Suprapubic skin (tissue), 4 donors: ENCODE measurements at regions not wholly inside any gene's neighbourhood (a gene's known extent, or its start where the extent isn't known, plus 50 kb on each side); places are given as distances from the start of the nearest gene placed in this dataset.

Source experiments
- DNase-seq, 2 donors: peaks; one replicate each; pipeline ENCODE4 v3.0.0-alpha.2; 2019; ENCODE audit warnings: low spot score in 2 of 2
- H3K27ac ChIP-seq: fragments of 200-600 bp; sonication (generic); one replicate; pipeline ENCODE4 v1.5.1; 2019
- H3K27me3 ChIP-seq: fragments of 200-600 bp; sonication (generic); one replicate; pipeline ENCODE4 v1.5.1; 2019
- H3K36me3 ChIP-seq: fragments of 200-600 bp; sonication (generic); one replicate; pipeline ENCODE4 v1.5.1; 2019
- H3K4me1 ChIP-seq: fragments of 200-600 bp; sonication (generic); one replicate; pipeline ENCODE4 v1.5.1; 2019
- H3K4me3 ChIP-seq: fragments of 200-600 bp; sonication (generic); one replicate; pipeline ENCODE4 v1.5.1; 2019; ENCODE audit warnings: mild to moderate bottlenecking
- H3K9me3 ChIP-seq: fragments of 200-600 bp; sonication (generic); one replicate; pipeline ENCODE4 v1.5.1; 2019
- EP300 ChIP-seq: sonication (generic); formaldehyde crosslinking; IDR thresholded peaks from one replicate; pipeline ENCODE4 v1.6.1; 2017; ENCODE audit warnings: antibody characterized with exemption
- POLR2A ChIP-seq, 2 donors: fragments of 450-650 bp; IDR thresholded peaks; one replicate each; pipeline ENCODE4 v1.6.1; 2017; ENCODE audit warnings: antibody characterized with exemption in 2 of 2, mild to moderate bottlenecking in 2 of 2, moderate library complexity in 2 of 2
- POLR2AphosphoS5 ChIP-seq, 3 donors: sonication (generic); formaldehyde crosslinking; IDR thresholded peaks; one replicate each; pipeline ENCODE4 v1.6.1; 2017; ENCODE audit warnings: antibody characterized with exemption in 3 of 3
- WGBS: methylation state at CpG from one replicate; pipeline ENCODE4 v1.1.5; 2018; 5-methylcytosine and 5-hydroxymethylcytosine counted together
- TF ChIP-seq, protein P1 (sequence below), 2 donors: fragments of 200-600 bp in 1 of 2; fragments of 450-650 bp in 1 of 2; sonication (generic) in 1 of 2; IDR thresholded peaks; one replicate each; pipeline ENCODE4 v1.5.1; 2016 to 2019; ENCODE audit warnings: antibody characterized with exemption in 2 of 2, mild to moderate bottlenecking in 1 of 2, moderate library complexity in 1 of 2

DNA sequence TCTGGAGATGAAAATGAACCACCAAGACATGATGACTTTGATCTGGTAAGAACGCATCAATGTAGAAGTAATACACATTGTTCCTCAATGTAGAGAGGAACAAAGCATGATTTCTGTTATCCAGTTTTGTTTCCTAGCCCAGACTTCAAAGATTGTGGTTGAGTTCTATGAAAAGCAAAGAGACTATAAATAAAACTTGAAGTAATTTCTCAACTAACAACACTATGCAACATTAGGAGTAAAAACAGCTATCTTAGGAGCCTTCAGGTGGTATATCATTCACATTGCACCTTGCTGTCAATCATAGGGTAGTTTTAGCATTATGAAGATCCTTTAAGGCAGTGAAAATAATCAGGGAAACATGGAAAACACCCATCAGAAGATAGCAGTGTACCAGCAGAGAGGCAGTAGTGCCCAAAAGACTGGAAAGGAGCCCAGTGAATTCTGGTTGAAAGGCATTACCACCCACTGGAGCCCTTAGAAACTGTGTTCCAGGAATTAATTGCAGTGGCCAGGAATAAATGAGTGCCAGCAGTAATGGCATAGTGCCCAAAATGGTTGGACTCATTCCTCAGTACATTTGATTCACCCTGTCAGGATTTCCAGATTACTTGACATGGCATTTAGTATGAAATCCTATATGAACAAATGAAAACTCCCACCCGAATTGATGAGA lies 300.7 kb upstream of the CXXC4 start:
- WGBS = 58% methylated on average over 2 of the region's 2 CpGs
- no peak overlapping the region for H3K4me3 ChIP-seq
- TF ChIP-seq POLR2AphosphoS5 (IDR thresholded peaks at IDR 0.05) (no peak), EP300 (no peak), POLR2A (IDR thresholded peaks at IDR 0.05) (no peak)
- TF ChIP-seq, protein P1, sequence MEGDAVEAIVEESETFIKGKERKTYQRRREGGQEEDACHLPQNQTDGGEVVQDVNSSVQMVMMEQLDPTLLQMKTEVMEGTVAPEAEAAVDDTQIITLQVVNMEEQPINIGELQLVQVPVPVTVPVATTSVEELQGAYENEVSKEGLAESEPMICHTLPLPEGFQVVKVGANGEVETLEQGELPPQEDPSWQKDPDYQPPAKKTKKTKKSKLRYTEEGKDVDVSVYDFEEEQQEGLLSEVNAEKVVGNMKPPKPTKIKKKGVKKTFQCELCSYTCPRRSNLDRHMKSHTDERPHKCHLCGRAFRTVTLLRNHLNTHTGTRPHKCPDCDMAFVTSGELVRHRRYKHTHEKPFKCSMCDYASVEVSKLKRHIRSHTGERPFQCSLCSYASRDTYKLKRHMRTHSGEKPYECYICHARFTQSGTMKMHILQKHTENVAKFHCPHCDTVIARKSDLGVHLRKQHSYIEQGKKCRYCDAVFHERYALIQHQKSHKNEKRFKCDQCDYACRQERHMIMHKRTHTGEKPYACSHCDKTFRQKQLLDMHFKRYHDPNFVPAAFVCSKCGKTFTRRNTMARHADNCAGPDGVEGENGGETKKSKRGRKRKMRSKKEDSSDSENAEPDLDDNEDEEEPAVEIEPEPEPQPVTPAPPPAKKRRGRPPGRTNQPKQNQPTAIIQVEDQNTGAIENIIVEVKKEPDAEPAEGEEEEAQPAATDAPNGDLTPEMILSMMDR (IDR thresholded peaks at IDR 0.05) = no peak
- H3K9me3 ChIP-seq = no peaks in the 10 kb centered on the region
- H3K27ac ChIP-seq = no peak overlapping the region
- H3K4me1 ChIP-seq = no peaks in the 10 kb centered on the region
- no peaks in the 10 kb centered on the region for H3K36me3 ChIP-seq
- DNase-seq = no peak
- no peaks in the 10 kb centered on the region for H3K27me3 ChIP-seq

DNA sequence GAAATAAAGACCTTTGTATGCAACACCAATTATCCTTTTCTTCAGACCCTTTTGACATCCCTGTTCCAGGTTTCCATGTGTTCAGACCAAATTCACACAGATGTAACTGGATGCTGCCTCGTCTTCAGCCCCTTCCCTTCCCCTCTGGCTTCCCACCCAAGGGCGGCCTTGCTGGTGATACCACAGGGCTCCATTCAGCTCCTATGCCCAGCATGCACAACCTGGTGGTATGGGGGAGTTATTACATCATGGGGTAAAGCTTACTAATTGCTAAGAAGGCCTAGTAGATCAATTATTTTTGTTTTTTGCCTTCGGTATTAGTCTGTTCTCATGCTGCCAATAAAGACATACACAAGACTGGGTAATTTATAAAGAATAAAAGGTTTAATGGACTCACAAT lies 317.0 kb upstream of the CXXC4 start:
- H3K9me3 ChIP-seq = peaks cover 3% of the 10 kb centered on the region
- DNase-seq = no peak
- 92% methylated on average over 3 of the region's 3 CpGs for WGBS

DNA sequence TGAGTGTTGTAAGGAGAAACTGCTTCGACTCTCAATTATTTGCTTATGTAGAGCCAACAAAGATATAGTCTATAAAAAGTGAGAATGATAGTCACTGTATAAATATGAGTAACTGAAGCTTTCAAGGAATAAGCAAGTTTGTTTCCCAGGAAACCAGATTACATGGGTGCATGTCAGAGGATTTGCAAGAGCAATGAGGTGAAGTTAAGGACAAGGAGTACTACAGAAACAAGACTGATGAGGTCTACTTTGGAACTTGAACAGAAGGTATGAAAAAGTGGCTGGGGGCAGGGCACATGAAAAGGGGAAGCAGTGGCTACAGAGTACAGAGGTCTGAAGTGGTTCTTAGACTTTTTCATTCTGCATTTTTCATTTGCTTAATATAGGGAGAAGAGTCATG lies 321.0 kb upstream of the CXXC4 start:
- no peak for DNase-seq
- H3K27me3 ChIP-seq = no peaks in the 10 kb centered on the region
- H3K9me3 ChIP-seq = no peaks in the 10 kb centered on the region
- TF ChIP-seq, protein P1 (IDR thresholded peaks at IDR 0.05) = no peak
- no peak for TF ChIP-seq POLR2AphosphoS5 (IDR thresholded peaks at IDR 0.05)
- no peak for TF ChIP-seq POLR2A (IDR thresholded peaks at IDR 0.05)
- TF ChIP-seq EP300 = no peak
- no peak overlapping the region for H3K4me3 ChIP-seq
- H3K36me3 ChIP-seq = no peaks in the 10 kb centered on the region
- H3K27ac ChIP-seq = no peak overlapping the region
- 75% methylated on average over 1 of the region's 1 CpG for WGBS
- no peaks in the 10 kb centered on the region for H3K4me1 ChIP-seq

More for the DNA sequence above, 317.0 kb upstream of the CXXC4 start:
- no peaks in the 10 kb centered on the region for H3K4me1 ChIP-seq
- H3K27me3 ChIP-seq = no peaks in the 10 kb centered on the region
- no peak overlapping the region for H3K27ac ChIP-seq
- no peak overlapping the region for H3K4me3 ChIP-seq
- TF ChIP-seq EP300 (no peak), POLR2AphosphoS5 (IDR thresholded peaks at IDR 0.05) (no peak), POLR2A (IDR thresholded peaks at IDR 0.05) (no peak)
- TF ChIP-seq, protein P1 (IDR thresholded peaks at IDR 0.05) = no peak
- H3K36me3 ChIP-seq = no peaks in the 10 kb centered on the region

DNA sequence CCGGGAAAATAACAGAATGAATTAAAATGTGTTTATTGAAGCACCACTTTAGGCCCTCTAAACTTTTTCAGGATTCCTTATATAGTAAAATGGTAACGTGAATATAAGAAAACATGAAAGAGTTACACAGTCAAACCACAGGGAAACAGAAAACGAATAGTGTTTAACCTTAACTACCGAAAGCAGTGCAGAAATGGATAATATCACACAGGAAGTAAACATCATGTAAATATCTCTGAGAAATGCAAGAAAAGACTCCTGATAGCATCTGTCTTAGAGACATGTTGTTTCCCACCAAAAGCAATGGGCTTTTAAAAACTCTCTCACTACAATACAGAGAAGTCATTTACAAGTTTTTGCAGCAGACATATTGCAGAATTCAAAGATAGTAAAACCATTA lies 323.9 kb upstream of the CXXC4 start:
- no peak for DNase-seq
- no peak overlapping the region for H3K27ac ChIP-seq
- H3K4me1 ChIP-seq = no peaks in the 10 kb centered on the region
- no peaks in the 10 kb centered on the region for H3K9me3 ChIP-seq
- no peaks in the 10 kb centered on the region for H3K36me3 ChIP-seq
- H3K27me3 ChIP-seq = no peaks in the 10 kb centered on the region
- WGBS = 86% methylated on average over 4 of the region's 4 CpGs
- H3K4me3 ChIP-seq = no peak overlapping the region
- TF ChIP-seq, protein P1 (IDR thresholded peaks at IDR 0.05) = no peak
- no peak for TF ChIP-seq POLR2A (IDR thresholded peaks at IDR 0.05)
- no peak for TF ChIP-seq POLR2AphosphoS5 (IDR thresholded peaks at IDR 0.05)
- no peak for TF ChIP-seq EP300

DNA sequence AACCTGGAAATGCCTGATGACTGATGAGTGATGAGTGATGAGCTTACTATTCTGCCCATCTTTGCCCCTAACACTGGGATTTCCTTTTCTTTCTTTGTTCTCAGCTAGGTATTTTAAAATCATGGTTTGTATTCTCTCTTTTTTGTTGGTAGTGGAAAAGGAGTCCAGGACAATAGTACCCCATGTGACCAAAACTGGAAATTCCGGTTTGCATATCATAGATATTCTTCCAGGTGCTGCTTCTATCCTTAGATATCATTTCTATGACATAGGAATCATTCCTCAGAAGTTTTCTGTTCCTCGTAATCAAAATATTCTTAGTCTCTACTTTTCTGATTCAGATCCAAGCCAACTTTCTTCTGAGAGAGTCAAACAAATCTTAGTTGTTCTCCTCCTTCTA lies 320.5 kb upstream of the TET2 start:
- H3K4me3 ChIP-seq = no peak overlapping the region
- H3K9me3 ChIP-seq = no peaks in the 10 kb centered on the region
- no peak for DNase-seq
- TF ChIP-seq POLR2AphosphoS5 (IDR thresholded peaks at IDR 0.05) (no peak), EP300 (no peak), POLR2A (IDR thresholded peaks at IDR 0.05) (no peak)
- TF ChIP-seq, protein P1 (IDR thresholded peaks at IDR 0.05) = no peak
- H3K27ac ChIP-seq = no peak overlapping the region
- no peaks in the 10 kb centered on the region for H3K36me3 ChIP-seq
- WGBS = 40% methylated on average over 2 of the region's 2 CpGs
- H3K27me3 ChIP-seq = no peaks in the 10 kb centered on the region
- H3K4me1 ChIP-seq = no peaks in the 10 kb centered on the region
